AG10803 (cell line): ENCODE measurements at regions not wholly inside any gene's neighbourhood (a gene's known extent, or its start where the extent isn't known, plus 50 kb on each side); places are given as distances from the start of the nearest gene placed in this dataset.

Source experiments
- DNase-seq: peaks from one replicate; pipeline ENCODE4 v3.0.0; 2010; ENCODE audit warnings: low read depth
- H3K4me3 ChIP-seq: 2 replicates; pipeline ENCODE4 v1.5.1; 2011; ENCODE audit warnings: mild to moderate bottlenecking, low read length, control low read depth
- TF ChIP-seq, protein P1 (sequence below): conservative IDR thresholded peaks from 2 replicates; pipeline ENCODE4 v1.5.1; 2011; ENCODE audit warnings: mild to moderate bottlenecking, low read length, control low read depth, inconsistent platforms

GRCh38 chr7:131190581-131190980 is 137.1 kb upstream of the MKLN1 start:
- no peak for DNase-seq
- TF ChIP-seq, protein P1, sequence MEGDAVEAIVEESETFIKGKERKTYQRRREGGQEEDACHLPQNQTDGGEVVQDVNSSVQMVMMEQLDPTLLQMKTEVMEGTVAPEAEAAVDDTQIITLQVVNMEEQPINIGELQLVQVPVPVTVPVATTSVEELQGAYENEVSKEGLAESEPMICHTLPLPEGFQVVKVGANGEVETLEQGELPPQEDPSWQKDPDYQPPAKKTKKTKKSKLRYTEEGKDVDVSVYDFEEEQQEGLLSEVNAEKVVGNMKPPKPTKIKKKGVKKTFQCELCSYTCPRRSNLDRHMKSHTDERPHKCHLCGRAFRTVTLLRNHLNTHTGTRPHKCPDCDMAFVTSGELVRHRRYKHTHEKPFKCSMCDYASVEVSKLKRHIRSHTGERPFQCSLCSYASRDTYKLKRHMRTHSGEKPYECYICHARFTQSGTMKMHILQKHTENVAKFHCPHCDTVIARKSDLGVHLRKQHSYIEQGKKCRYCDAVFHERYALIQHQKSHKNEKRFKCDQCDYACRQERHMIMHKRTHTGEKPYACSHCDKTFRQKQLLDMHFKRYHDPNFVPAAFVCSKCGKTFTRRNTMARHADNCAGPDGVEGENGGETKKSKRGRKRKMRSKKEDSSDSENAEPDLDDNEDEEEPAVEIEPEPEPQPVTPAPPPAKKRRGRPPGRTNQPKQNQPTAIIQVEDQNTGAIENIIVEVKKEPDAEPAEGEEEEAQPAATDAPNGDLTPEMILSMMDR: no peak
- H3K4me3 ChIP-seq: no peak overlapping the region

GRCh38 chr7:131194070-131194865 is 133.4 kb upstream of the MKLN1 start:
- H3K4me3 ChIP-seq: no peak overlapping the region
- DNase-seq: no peak
- TF ChIP-seq, protein P1: no peak

DNA sequence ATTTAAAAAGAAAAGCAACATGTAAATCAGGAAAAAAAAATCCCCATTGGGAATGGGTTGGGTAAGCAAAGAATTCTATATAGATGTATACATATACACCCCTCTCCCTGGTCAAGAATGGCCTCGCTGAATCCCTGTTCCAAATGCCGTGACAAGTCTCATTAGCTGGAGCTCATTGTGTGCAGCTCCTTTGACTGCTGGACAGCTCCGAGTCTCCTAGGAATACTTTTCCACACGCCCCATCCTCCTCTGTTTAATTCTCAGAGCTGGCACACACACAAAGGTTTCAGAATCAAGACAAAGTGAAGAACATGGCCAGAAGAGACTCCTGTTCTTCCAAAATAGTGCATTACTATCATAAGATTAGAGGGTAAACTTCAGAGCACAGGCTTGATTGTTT is 130.9 kb upstream of the MKLN1 start:
- H3K4me3 ChIP-seq: no peak overlapping the region
- DNase-seq: peak; percentile 29
- TF ChIP-seq, protein P1: no peak

- DNase-seq: peak; percentile 83
- TF ChIP-seq, protein P1: no peak
- H3K4me3 ChIP-seq: no peak overlapping the region
Observed at GRCh38 chr7:131197920-131198615, 129.6 kb upstream of the MKLN1 start.

GRCh38 chr7:131202451-131202850 is 125.2 kb upstream of the MKLN1 start:
- TF ChIP-seq, protein P1: no peak
- DNase-seq: no peak
- no peak overlapping the region for H3K4me3 ChIP-seq

GRCh38 chr7:131203291-131203976 is 124.2 kb upstream of the MKLN1 start:
- DNase-seq: peak; percentile 76
- H3K4me3 ChIP-seq: no peak overlapping the region
- TF ChIP-seq, protein P1: no peak
